HEK293T (cell line): ENCODE measurements at regions not wholly inside any gene's neighbourhood (a gene's known extent, or its start where the extent isn't known, plus 50 kb on each side); places are given as distances from the start of the nearest gene placed in this dataset.

Experiments used
- CTCF ChIA-PET: fragments of 350-600 bp; formaldehyde crosslinking; extraction: SDS; loops from one replicate; lab custom pipeline; 2021; ENCODE audit warnings: antibody characterized with exemption, inconsistent platforms; lab: Yijun Ruan, JAX
- POLR2A ChIA-PET: fragments of 350-600 bp; formaldehyde crosslinking; extraction: SDS; loops from one replicate; lab custom pipeline; 2020; ENCODE audit warnings: antibody characterized with exemption, inconsistent platforms; lab: Yijun Ruan, JAX
- DNase-seq: peaks from one replicate; pipeline ENCODE4 v3.0.0; 2012; ENCODE audit warnings: mixed read lengths; ENCODE audit errors: extremely low spot score
- FOXA1 ChIP-seq: fragments of 450-650 bp; IDR thresholded peaks from 2 replicates; pipeline ENCODE4 v1.6.1; 2016; ENCODE audit warnings: mild to moderate bottlenecking
- LEF1 ChIP-seq: fragments of 450-650 bp; IDR thresholded peaks from 2 replicates; pipeline ENCODE4 v1.6.1; 2017; ENCODE audit warnings: mild to moderate bottlenecking, borderline replicate concordance
- SP1 ChIP-seq: fragments of 450-650 bp; IDR thresholded peaks from 2 replicates; pipeline ENCODE4 v1.6.1; 2017
- ZNF384 ChIP-seq: fragments of 450-650 bp; IDR thresholded peaks from 2 replicates; pipeline ENCODE4 v1.6.1; 2016

GRCh38 chr5:87499478-87500410, 87.0 kb upstream of the CCNH start:
- no peak for DNase-seq
- POLR2A ChIA-PET: no interaction called here
- TF ChIP-seq LEF1 (no peak), SP1 (no peak), FOXA1 (no peak), ZNF384 (no peak)
- CTCF ChIA-PET: no interaction called here
